Endothelial cell of umbilical vein (primary cell): ENCODE measurements at regions not wholly inside any gene's neighbourhood (a gene's known extent, or its start where the extent isn't known, plus 50 kb on each side); places are given as distances from the start of the nearest gene placed in this dataset.
"Not testable (repeated sequence)": the region's sequence is repeated elsewhere in the genome, so short reads cannot be mapped to it uniquely, and the experiment has no call there.

Source experiments
- BruUV-seq: library from RNA; stranded (reverse); fragments of 400-500 nt; replicated peaks from 2 replicates; lab custom pipeline; 2021; lab: Mats Ljungman, UMichigan
- CTCF ChIA-PET: fragments of 300-600, 350-600 bp; sonication (Branson Sonifier 250); formaldehyde crosslinking; loops from one replicate; lab custom pipeline; 2021; ENCODE audit warnings: antibody characterized with exemption, inconsistent platforms; lab: Charles Lee
- POLR2A ChIA-PET: fragments of 300-600, 350-600 bp; sonication (Branson Sonifier 250); formaldehyde crosslinking; loops from one replicate; lab custom pipeline; 2021; ENCODE audit warnings: antibody characterized with exemption, inconsistent platforms; lab: Charles Lee
- DNase-seq: peaks from one replicate; pipeline ENCODE4 v3.0.0-alpha.2; 2011; ENCODE audit warnings: low read depth, low spot score
- FAIRE-seq: peaks from 2 replicates; lab custom pipeline; 2011; peaks lifted over from hg19 to GRCh38; lab: Jason Lieb, UNC
- H2AFZ ChIP-seq: 2 replicates; pipeline ENCODE4 v1.6.0; 2012; ENCODE audit warnings: low read depth, low read length, control low read depth, inconsistent platforms
- H3K27ac ChIP-seq: 2 replicates; pipeline ENCODE4 v1.5.1; 2011; ENCODE audit warnings: low read depth, mild to moderate bottlenecking, control low read depth, low read length, moderate library complexity; ENCODE audit not compliant: insufficient read depth
- H3K27me3 ChIP-seq, 2 experiments: 2 replicates each; pipeline versions ENCODE4 v1.6.0 to v1.6.1; 2011; ENCODE audit warnings: low read length in 2 of 2, mixed read lengths in 1 of 2; ENCODE audit not compliant: control insufficient read depth in 2 of 2, insufficient read depth in 2 of 2
- H3K36me3 ChIP-seq, 2 experiments: 2 replicates in 1 of 2; 3 replicates in 1 of 2; pipeline ENCODE4 v1.5.1; 2011; ENCODE audit warnings: low read length in 2 of 2, mild to moderate bottlenecking in 1 of 2, moderate library complexity in 1 of 2; ENCODE audit not compliant: control insufficient read depth in 2 of 2, insufficient read depth in 2 of 2; ENCODE audit errors: extremely low read depth in 1 of 2
- H3K4me1 ChIP-seq: 3 replicates; pipeline ENCODE4 v1.5.1; 2011; ENCODE audit warnings: mild to moderate bottlenecking, low read length; ENCODE audit not compliant: control insufficient read depth, insufficient read depth; ENCODE audit errors: extremely low read depth
- H3K4me2 ChIP-seq: 2 replicates; pipeline ENCODE4 v1.6.1; 2011; ENCODE audit warnings: low read length, control low read depth, mixed read lengths; ENCODE audit not compliant: insufficient read depth
- H3K4me3 ChIP-seq, 3 experiments: fragments of 200-600 bp in 1 of 3; sonication (generic), shearing (Covaris generic) in 1 of 3; replicated peaks in 1 of 3; 2 replicates each; pipeline ENCODE4 v1.5.1; 2011 to 2016; ENCODE audit warnings: control low read depth in 3 of 3, low read length in 3 of 3, mild to moderate bottlenecking in 2 of 3, inconsistent platforms in 1 of 3, low read depth in 1 of 3, moderate library complexity in 1 of 3; ENCODE audit not compliant: insufficient read depth in 1 of 3
- H3K79me2 ChIP-seq: 2 replicates; pipeline ENCODE4 v1.6.0; 2012; ENCODE audit warnings: low read length, inconsistent platforms; ENCODE audit not compliant: control insufficient read depth, insufficient read depth
- H3K9ac ChIP-seq: replicated peaks from 2 replicates; pipeline ENCODE3; 2011; ENCODE audit warnings: low read length, control low read depth; ENCODE audit not compliant: insufficient read depth; ENCODE audit errors: extremely low read depth
- H3K9me1 ChIP-seq: replicated peaks from 3 replicates; pipeline ENCODE4 v1.6.0; 2011; ENCODE audit warnings: mild to moderate bottlenecking, low read length; ENCODE audit not compliant: control insufficient read depth, insufficient read depth; ENCODE audit errors: extremely low read depth
- H3K9me3 ChIP-seq: replicated peaks from 2 replicates; pipeline ENCODE4 v1.5.1; 2012; ENCODE audit warnings: low read length, inconsistent platforms; ENCODE audit not compliant: control insufficient read depth, insufficient read depth
- H4K20me1 ChIP-seq: replicated peaks from 2 replicates; pipeline ENCODE3; 2011; ENCODE audit warnings: mild to moderate bottlenecking, low read length; ENCODE audit not compliant: control insufficient read depth, insufficient read depth; ENCODE audit errors: extremely low read depth
- CTCF ChIP-seq, 2 donors: IDR thresholded peaks; 1 replicate in 1 of 2; 2 replicates in 1 of 2; pipeline ENCODE4 v1.5.1; 2011; ENCODE audit warnings: low read length in 2 of 2, mild to moderate bottlenecking in 2 of 2, moderate library complexity in 2 of 2, control low read depth in 1 of 2, inconsistent platforms in 1 of 2, low read depth in 1 of 2; ENCODE audit not compliant: insufficient read depth in 1 of 2; ENCODE audit errors: extremely low read depth in 1 of 2
- EZH2 ChIP-seq: IDR thresholded peaks from 2 replicates; pipeline ENCODE4 v1.6.1; 2012; ENCODE audit warnings: borderline replicate concordance, low read depth, mild to moderate bottlenecking, moderate library complexity, low read length, inconsistent platforms; ENCODE audit not compliant: severe bottlenecking
- FOS ChIP-seq: IDR thresholded peaks from 2 replicates; pipeline ENCODE4 v1.6.1; 2011; ENCODE audit warnings: mild to moderate bottlenecking, low read length, moderate library complexity, borderline replicate concordance; ENCODE audit not compliant: insufficient read depth
- GATA2 ChIP-seq: IDR thresholded peaks from 2 replicates; pipeline ENCODE4 v1.7.0; 2011; ENCODE audit warnings: low read depth, mild to moderate bottlenecking, moderate library complexity, mixed read lengths, low read length; ENCODE audit not compliant: insufficient read length, insufficient read depth
- JUN ChIP-seq: IDR thresholded peaks from 2 replicates; pipeline ENCODE4 v1.6.1; 2011; ENCODE audit warnings: borderline replicate concordance, low read depth; ENCODE audit not compliant: insufficient read length, insufficient read depth
- MAX ChIP-seq: IDR thresholded peaks from 2 replicates; pipeline ENCODE4 v1.6.1; 2011; ENCODE audit not compliant: insufficient read depth, insufficient read length
- MYC ChIP-seq: IDR thresholded peaks from one replicate; pipeline ENCODE4 v1.6.1; 2011; ENCODE audit warnings: mild to moderate bottlenecking, low read depth, low read length
- POLR2AphosphoS5 ChIP-seq: IDR thresholded peaks from 2 replicates; pipeline ENCODE4 v1.6.1; 2012; ENCODE audit warnings: low read depth, mild to moderate bottlenecking, control low read depth, low read length, moderate library complexity; ENCODE audit not compliant: insufficient read depth
- dilution Hi-C: fragments of 300-500 bp; cut with MboI; formaldehyde crosslinking; loops from one replicate; pipeline ENCODE4 v1.15.0; 2019; ENCODE audit warnings: low sequenced_read_pairs; ENCODE audit not compliant: extremely low pct_ligation_motif_present
- intact Hi-C: fragments of 100-400 bp; cut with micrococcal nuclease; formaldehyde crosslinking; loops from one replicate; pipeline ENCODE4 v1.10.0; 2022

GRCh38 chr11:109677876-109678275 is 255.9 kb downstream of the C11orf87 start:
- no peak overlapping the region for H3K4me2 ChIP-seq
- TF ChIP-seq CTCF (IDR thresholded peaks at IDR 0.05; ENCODE audit: extremely low read depth in 1 of 2, insufficient read depth in 1 of 2, low read depth in 1 of 2, low read length in 2 of 2) (no peak), JUN (no peak)
- no peaks in the 10 kb centered on the region for H3K9me3 ChIP-seq
- no peaks in the 10 kb centered on the region for H3K4me1 ChIP-seq
- ChIA-PET CTCF (no interaction called here), POLR2A (no interaction called here)
- no peaks in the 10 kb centered on the region for H3K27me3 ChIP-seq
- H2AFZ ChIP-seq: no peak overlapping the region
- BruUV-seq: no TSS peak
- intact Hi-C loops (no loop called here), dilution Hi-C loops (no loop called here)
- H3K9ac ChIP-seq: no peak overlapping the region
- DNase-seq: no peak
- H3K79me2 ChIP-seq: no peaks in the 10 kb centered on the region
- H3K9me1 ChIP-seq: no peaks in the 10 kb centered on the region
- H4K20me1 ChIP-seq: no peaks in the 10 kb centered on the region
- H3K4me3 ChIP-seq: no peak overlapping the region
- no peak overlapping the region for H3K27ac ChIP-seq
- FAIRE-seq: no peak
- H3K36me3 ChIP-seq: no peaks in the 10 kb centered on the region

- TF ChIP-seq MYC (no peak), GATA2 (no peak), POLR2AphosphoS5 (no peak), FOS (no peak), EZH2 (no peak), JUN (no peak), MAX (no peak)
- ChIA-PET POLR2A (no interaction called here), CTCF (interaction anchor here (0.7 kb wide), 1 partner anchor 982 kb away, joined by 4 read pairs; no protein-coding TSS in a partner anchor)
- H3K9me1 ChIP-seq: no peaks in the 10 kb centered on the region
- no peaks in the 10 kb centered on the region for H3K79me2 ChIP-seq
- dilution Hi-C loops (no loop called here), intact Hi-C loops (no loop called here)
- FAIRE-seq (no peak), DNase-seq (no peak)
- H3K27ac ChIP-seq: no peak overlapping the region
- no peaks in the 10 kb centered on the region for H4K20me1 ChIP-seq
- no peak overlapping the region for H3K4me3 ChIP-seq
- no peaks in the 10 kb centered on the region for H3K9me3 ChIP-seq
- no peak overlapping the region for H3K4me2 ChIP-seq
- no peaks in the 10 kb centered on the region for H3K4me1 ChIP-seq
- BruUV-seq: no TSS peak
- H2AFZ ChIP-seq: no peak overlapping the region
- H3K9ac ChIP-seq: no peak overlapping the region
- H3K36me3 ChIP-seq: no peaks in the 10 kb centered on the region
- H3K27me3 ChIP-seq: no peaks in the 10 kb centered on the region
These were observed 258.1 kb downstream of the C11orf87 start for GRCh38 chr11:109680127-109680526.

- H3K9ac ChIP-seq, H3K27me3 ChIP-seq, H4K20me1 ChIP-seq, H3K4me1 ChIP-seq, POLR2A ChIA-PET, H3K4me2 ChIP-seq, dilution Hi-C loops, H3K9me3 ChIP-seq, BruUV-seq, FAIRE-seq, H3K9me1 ChIP-seq, intact Hi-C loops, H3K36me3 ChIP-seq, H3K27ac ChIP-seq, H2AFZ ChIP-seq, H3K4me3 ChIP-seq, H3K79me2 ChIP-seq, CTCF ChIA-PET, DNase-seq: not testable (repeated sequence)
These were observed 260.8 kb downstream of the C11orf87 start for GRCh38 chr11:109682788-109683187.
